ENCODE measurements at regions not wholly inside any gene's neighbourhood (a gene's known extent, or its start where the extent isn't known, plus 50 kb on each side); places are given as distances from the start of the nearest gene placed in this dataset.
A peak's percentile ranks its signal among the peaks of the same experiment; 100 is the strongest.

DNA sequence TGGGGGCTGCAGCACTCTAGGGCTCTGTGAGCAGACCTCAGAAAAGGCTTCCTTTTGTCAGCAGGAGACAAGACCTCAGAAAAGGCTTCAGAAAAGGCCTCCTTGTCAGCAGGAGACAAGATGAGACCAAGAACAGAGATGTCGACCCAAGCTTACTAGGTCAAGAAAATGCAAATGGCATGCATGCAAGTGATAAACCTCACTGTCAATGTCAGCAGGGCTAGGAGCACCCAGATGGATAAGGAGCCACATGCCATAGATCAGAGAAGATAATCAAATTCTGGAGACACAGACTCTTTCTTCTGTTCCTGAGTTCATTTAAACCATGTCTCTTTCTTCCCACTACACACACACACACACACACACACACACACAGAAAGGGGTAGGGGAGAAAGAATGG is 285.9 kb downstream of the CHRM3 start:
- Histone ChIP-seq H3K36me3 (peaks cover 0 to 3% of the 10 kb centered on the region in 2 donors), H3K27ac (no peak overlapping the region), H3K9me3 (no peaks in the 10 kb centered on the region), H3K27me3 (no peaks in the 10 kb centered on the region), H3K4me1 (peaks cover 0 to 17% (median 0%) of the 10 kb centered on the region in 3 donors), H3K4me3 (no peak overlapping the region)
- ATAC-seq, result no peak
- TF ChIP-seq POLR2A (IDR thresholded peaks at IDR 0.05), result no peak
- TF ChIP-seq, protein P1, sequence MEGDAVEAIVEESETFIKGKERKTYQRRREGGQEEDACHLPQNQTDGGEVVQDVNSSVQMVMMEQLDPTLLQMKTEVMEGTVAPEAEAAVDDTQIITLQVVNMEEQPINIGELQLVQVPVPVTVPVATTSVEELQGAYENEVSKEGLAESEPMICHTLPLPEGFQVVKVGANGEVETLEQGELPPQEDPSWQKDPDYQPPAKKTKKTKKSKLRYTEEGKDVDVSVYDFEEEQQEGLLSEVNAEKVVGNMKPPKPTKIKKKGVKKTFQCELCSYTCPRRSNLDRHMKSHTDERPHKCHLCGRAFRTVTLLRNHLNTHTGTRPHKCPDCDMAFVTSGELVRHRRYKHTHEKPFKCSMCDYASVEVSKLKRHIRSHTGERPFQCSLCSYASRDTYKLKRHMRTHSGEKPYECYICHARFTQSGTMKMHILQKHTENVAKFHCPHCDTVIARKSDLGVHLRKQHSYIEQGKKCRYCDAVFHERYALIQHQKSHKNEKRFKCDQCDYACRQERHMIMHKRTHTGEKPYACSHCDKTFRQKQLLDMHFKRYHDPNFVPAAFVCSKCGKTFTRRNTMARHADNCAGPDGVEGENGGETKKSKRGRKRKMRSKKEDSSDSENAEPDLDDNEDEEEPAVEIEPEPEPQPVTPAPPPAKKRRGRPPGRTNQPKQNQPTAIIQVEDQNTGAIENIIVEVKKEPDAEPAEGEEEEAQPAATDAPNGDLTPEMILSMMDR (IDR thresholded peaks at IDR 0.05), result no peak
- no peak for TF ChIP-seq POLR2AphosphoS5 (IDR thresholded peaks at IDR 0.05)
- no peak for TF ChIP-seq EP300 (IDR thresholded peaks at IDR 0.05)
- 79% methylated on average over 1 of the region's 1 CpG; no CpG with 5 or more reads in 1 of the 2 donors for WGBS, 2 donors (ENCODE audit: low coverage in 1 of 2)

DNA sequence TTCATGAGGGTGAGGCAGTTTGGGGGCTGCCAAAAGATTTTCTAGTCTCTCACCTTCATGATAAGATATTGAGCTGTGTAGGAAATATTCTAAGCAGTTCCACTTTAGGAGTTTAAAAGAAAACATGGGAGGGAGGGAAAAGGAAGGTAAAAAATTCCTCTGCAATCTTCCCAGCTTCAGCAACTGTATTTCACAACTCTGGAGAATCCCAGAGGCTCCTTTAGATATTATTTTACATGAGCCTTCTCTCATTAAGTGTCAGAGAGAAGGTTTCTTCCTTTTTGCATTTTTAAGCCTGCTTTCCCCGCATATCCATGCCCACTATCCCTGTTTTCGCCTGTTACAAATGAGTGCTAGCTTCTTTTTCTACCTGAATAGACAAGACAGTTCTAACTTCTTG is 289.4 kb downstream of the CHRM3 start:
- no peak for ATAC-seq
- WGBS, 2 donors (ENCODE audit: low coverage in 1 of 2), result 93 to 100% methylated on average over 2 of the region's 2 CpGs

DNA sequence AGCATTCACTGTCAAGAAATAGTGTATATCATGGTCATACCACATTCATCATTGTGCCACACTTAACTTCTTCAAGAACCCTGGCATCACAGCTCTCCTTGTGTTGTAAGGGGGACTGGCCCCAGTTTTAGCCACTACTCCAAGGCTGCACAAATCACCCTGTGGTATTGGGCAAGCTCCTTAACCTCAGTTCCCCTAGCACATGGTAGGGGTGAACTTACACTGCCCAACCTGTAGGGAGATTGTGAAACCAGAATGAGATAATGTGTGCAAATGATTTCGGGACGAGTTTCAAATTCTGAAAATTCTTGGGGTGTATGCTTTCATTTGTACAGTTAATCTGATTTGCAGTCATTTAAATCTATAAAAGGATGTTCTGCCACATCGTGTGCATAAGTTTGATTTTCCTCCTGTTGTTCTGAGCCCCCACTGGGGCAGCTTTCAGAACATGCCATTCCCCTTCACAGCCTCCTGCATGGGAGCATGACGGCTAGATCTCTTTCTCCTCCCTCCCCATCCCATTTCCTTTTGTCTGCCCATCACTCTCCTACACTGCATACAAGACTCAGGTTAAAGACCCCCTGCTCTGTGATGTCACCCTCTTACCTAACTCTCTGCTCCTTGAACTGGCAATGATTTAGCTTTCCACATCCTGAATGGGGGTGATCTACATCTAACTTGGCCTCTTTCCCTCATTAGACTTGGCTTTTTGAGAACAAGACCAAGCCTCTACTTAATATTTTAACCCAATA is 290.3 kb downstream of the CHRM3 start:
- peaks cover 0 to 10% of the 10 kb centered on the region in 2 donors for H3K36me3 ChIP-seq
- peaks cover 0 to 3% (median 0%) of the 10 kb centered on the region in 3 donors for H3K4me1 ChIP-seq
- no peak overlapping the region for H3K27ac ChIP-seq
- TF ChIP-seq, protein P1 (IDR thresholded peaks at IDR 0.05), result no peak
- no peaks in the 10 kb centered on the region for H3K9me3 ChIP-seq
- no peaks in the 10 kb centered on the region for H3K27me3 ChIP-seq
- WGBS, 2 donors (ENCODE audit: low coverage in 1 of 2), result 48 to 60% methylated on average over 3 to 4 of the region's 4 CpGs
- no peak overlapping the region for H3K4me3 ChIP-seq
- peak; percentile 22 for ATAC-seq

More for the DNA sequence above, 289.4 kb downstream of the CHRM3 start:
- Histone ChIP-seq H3K4me1 (peaks cover 0 to 3% (median 0%) of the 10 kb centered on the region in 3 donors), H3K27me3 (no peaks in the 10 kb centered on the region), H3K27ac (no peak overlapping the region), H3K4me3 (no peak overlapping the region), H3K36me3 (peaks cover 0 to 10% of the 10 kb centered on the region in 2 donors), H3K9me3 (no peaks in the 10 kb centered on the region)
- no peak for TF ChIP-seq POLR2AphosphoS5 (IDR thresholded peaks at IDR 0.05)
- TF ChIP-seq EP300 (IDR thresholded peaks at IDR 0.05), result no peak
- TF ChIP-seq POLR2A (IDR thresholded peaks at IDR 0.05), result no peak
- TF ChIP-seq, protein P1 (IDR thresholded peaks at IDR 0.05), result no peak

DNA sequence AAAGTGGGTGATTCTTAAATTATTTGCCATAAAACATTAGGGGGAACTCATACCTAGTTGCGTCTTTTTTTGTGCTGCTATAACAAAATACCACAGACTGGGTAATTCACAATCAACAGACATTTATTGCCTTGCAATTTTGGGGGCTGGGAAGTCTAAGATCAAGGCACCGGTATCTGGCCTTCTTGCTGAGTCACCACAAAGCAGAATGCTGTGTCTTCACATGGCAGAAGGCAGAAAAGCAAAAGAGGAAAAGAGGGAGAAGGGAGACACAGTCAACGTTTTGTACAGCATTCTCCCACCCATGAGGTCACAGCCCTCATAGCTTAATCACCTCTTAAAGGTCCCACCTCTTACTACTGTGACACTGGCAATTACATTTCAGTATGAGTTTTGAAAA is 291.0 kb downstream of the CHRM3 start:
- 66 to 100% methylated on average over 2 to 3 of the region's 3 CpGs for WGBS, 2 donors (ENCODE audit: low coverage in 1 of 2)

More for the DNA sequence above, 291.0 kb downstream of the CHRM3 start:
- H3K27me3 ChIP-seq, result no peaks in the 10 kb centered on the region
- no peak for ATAC-seq
- no peaks in the 10 kb centered on the region for H3K9me3 ChIP-seq
- H3K4me3 ChIP-seq, result no peak overlapping the region
- H3K27ac ChIP-seq, result no peak overlapping the region
- TF ChIP-seq EP300 (IDR thresholded peaks at IDR 0.05), result no peak
- TF ChIP-seq POLR2AphosphoS5 (IDR thresholded peaks at IDR 0.05), result no peak
- TF ChIP-seq POLR2A (IDR thresholded peaks at IDR 0.05), result no peak
- TF ChIP-seq, protein P1 (IDR thresholded peaks at IDR 0.05), result no peak
- H3K4me1 ChIP-seq, result peaks cover 0 to 3% (median 0%) of the 10 kb centered on the region in 3 donors
- peaks cover 0 to 10% of the 10 kb centered on the region in 2 donors for H3K36me3 ChIP-seq
